Left lung (tissue), 4 donors: ENCODE measurements at regions not wholly inside any gene's neighbourhood (a gene's known extent, or its start where the extent isn't known, plus 50 kb on each side); places are given as distances from the start of the nearest gene placed in this dataset.

ENCODE experiments used
- ATAC-seq: fragments of 200-7000 bp; cut with Tn5 transposase; one replicate; pipeline ENCODE4 v1.9.1; 2020; ENCODE audit warnings: moderate library complexity
- DNase-seq, 4 donors: peaks; one replicate each; pipeline ENCODE4 v3.0.0-alpha.2; 2013 to 2020
- H3K27ac ChIP-seq, 2 donors: fragments of 200-600 bp; sonication (generic) in 1 of 2; one replicate each; pipeline versions ENCODE4 v1.5.0 to v1.8.0; 2020 to 2021
- H3K27me3 ChIP-seq, 2 donors: fragments of 200-600 bp; sonication (generic) in 1 of 2; one replicate each; pipeline versions ENCODE4 v1.5.0 to v1.8.0; 2020 to 2021
- H3K36me3 ChIP-seq, 2 donors: fragments of 200-600 bp; sonication (generic) in 1 of 2; one replicate each; pipeline versions ENCODE4 v1.5.0 to v1.8.0; 2020 to 2021
- H3K4me1 ChIP-seq, 2 donors: fragments of 200-600 bp; one replicate each; pipeline ENCODE4 v1.8.0; 2021
- H3K4me3 ChIP-seq, 2 donors: fragments of 200-600 bp; sonication (generic) in 1 of 2; one replicate each; pipeline versions ENCODE4 v1.5.0 to v1.8.0; 2020 to 2021; ENCODE audit warnings: mild to moderate bottlenecking in 1 of 2
- H3K9me3 ChIP-seq, 2 donors: fragments of 200-600 bp; sonication (generic) in 1 of 2; one replicate each; pipeline versions ENCODE4 v1.5.0 to v1.8.0; 2020 to 2021
- CTCF ChIP-seq, 2 donors: fragments of 200-600 bp; sonication (generic) in 1 of 2; IDR thresholded peaks; one replicate each; pipeline versions ENCODE4 v1.5.0 to v1.8.0; 2021; ENCODE audit warnings: antibody characterized with exemption in 2 of 2
- intact Hi-C, 2 donors: fragments of 100-400 bp; cut with DNase I; formaldehyde crosslinking; loops; one replicate each; pipeline versions ENCODE4 v1.11.2 to v1.14.2; 2022
- donor health status: DM: no; HTN: yes; CAD: no.
- donor health status: DM: no; HTN: no; CAD: no.

GRCh38 chr20:1798982-1799381 is 96.2 kb upstream of the SIRPA start:
- no peak for DNase-seq
- ATAC-seq, result no peak
- Histone ChIP-seq H3K4me3 (no peak overlapping the region), H3K9me3 (no peaks in the 10 kb centered on the region), H3K27ac (no peak overlapping the region), H3K27me3 (peaks cover 11 to 53% of the 10 kb centered on the region in 2 donors), H3K4me1 (peaks cover 5 to 37% of the 10 kb centered on the region in 2 donors), H3K36me3 (no peaks in the 10 kb centered on the region)
- TF ChIP-seq CTCF (IDR thresholded peaks at IDR 0.05), result no peak
- intact Hi-C loops, result no loop called here

- TF ChIP-seq CTCF (IDR thresholded peaks at IDR 0.05), result no peak
- DNase-seq, result no peak
- no peaks in the 10 kb centered on the region for H3K4me1 ChIP-seq
- H3K9me3 ChIP-seq, result no peaks in the 10 kb centered on the region
- no peaks in the 10 kb centered on the region for H3K36me3 ChIP-seq
- intact Hi-C loops, result no loop called here
- H3K27ac ChIP-seq, result no peak overlapping the region
- no peak for ATAC-seq
- H3K27me3 ChIP-seq, result peaks cover 0 to 31% of the 10 kb centered on the region in 2 donors
- H3K4me3 ChIP-seq, result no peak overlapping the region
These were observed 101.4 kb upstream of the SIRPA start for GRCh38 chr20:1793821-1794220.

DNA sequence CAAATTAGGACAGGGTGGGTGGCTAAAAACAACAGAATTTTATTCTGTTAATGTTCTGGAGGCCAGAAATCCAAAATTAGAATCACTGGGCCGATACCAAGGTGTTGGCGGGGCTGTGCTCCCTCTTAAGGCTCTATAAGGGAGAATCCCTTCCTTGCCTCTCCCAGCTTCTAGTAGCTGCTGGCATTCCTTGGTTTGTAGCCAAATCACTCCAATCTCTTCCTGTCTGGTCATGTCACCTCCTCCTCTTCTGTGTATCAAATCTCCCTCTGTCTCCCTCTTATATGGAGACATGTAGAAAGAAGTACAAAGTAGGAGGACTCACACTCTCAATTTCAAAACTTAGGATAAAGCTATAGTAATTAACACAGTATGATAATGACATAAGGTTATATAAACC is 102.9 kb upstream of the SIRPA start:
- H3K4me1 ChIP-seq, result no peaks in the 10 kb centered on the region
- no peaks in the 10 kb centered on the region for H3K9me3 ChIP-seq
- H3K36me3 ChIP-seq, result no peaks in the 10 kb centered on the region
- no peak for TF ChIP-seq CTCF (IDR thresholded peaks at IDR 0.05)
- DNase-seq (no peak), ATAC-seq (no peak)
- no peak overlapping the region for H3K4me3 ChIP-seq
- no peak overlapping the region for H3K27ac ChIP-seq
- peaks cover 0 to 33% of the 10 kb centered on the region in 2 donors for H3K27me3 ChIP-seq
- intact Hi-C loops, result no loop called here

DNA sequence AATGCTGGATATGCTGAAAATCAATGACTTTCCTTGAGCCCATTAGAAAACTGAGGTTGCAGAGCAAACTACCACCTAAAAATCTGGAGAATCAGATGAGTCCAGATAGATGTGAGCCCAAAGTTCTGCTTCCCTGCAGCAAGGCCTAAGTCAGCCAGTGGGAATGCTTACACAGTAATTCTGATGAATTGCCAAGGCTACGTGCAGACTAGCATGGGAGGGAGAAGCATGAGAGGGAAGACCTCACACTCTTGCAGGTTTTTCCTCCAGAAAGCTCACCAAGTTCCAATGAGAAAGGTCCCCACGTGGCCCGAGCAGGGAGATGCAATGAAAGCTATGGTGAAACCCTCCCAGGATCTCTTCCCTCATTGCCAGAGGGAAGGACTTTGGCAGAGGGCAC is 104.8 kb upstream of the SIRPA start:
- ATAC-seq, result no peak
- Histone ChIP-seq H3K27ac (no peak overlapping the region), H3K36me3 (no peaks in the 10 kb centered on the region), H3K4me3 (no peak overlapping the region), H3K4me1 (no peaks in the 10 kb centered on the region), H3K9me3 (no peaks in the 10 kb centered on the region), H3K27me3 (peaks cover 0 to 52% of the 10 kb centered on the region in 2 donors)
- no peak for TF ChIP-seq CTCF (IDR thresholded peaks at IDR 0.05)
- intact Hi-C loops, result no loop called here
- no peak for DNase-seq

- peaks cover 0 to 66% of the 10 kb centered on the region in 2 donors for H3K27me3 ChIP-seq
- no peaks in the 10 kb centered on the region for H3K9me3 ChIP-seq
- H3K36me3 ChIP-seq, result no peaks in the 10 kb centered on the region
- no peaks in the 10 kb centered on the region for H3K4me1 ChIP-seq
- ATAC-seq (no peak), DNase-seq (no peak)
- no peak for TF ChIP-seq CTCF (IDR thresholded peaks at IDR 0.05)
- no peak overlapping the region for H3K4me3 ChIP-seq
- no peak overlapping the region for H3K27ac ChIP-seq
- intact Hi-C loops, result no loop called here
These were observed 107.2 kb upstream of the SIRPA start for GRCh38 chr20:1788044-1788443.
